ENCODE measurements at regions not wholly inside any gene's neighbourhood (a gene's known extent, or its start where the extent isn't known, plus 50 kb on each side); places are given as distances from the start of the nearest gene placed in this dataset.
A peak's percentile ranks its signal among the peaks of the same experiment; 100 is the strongest.

DNA sequence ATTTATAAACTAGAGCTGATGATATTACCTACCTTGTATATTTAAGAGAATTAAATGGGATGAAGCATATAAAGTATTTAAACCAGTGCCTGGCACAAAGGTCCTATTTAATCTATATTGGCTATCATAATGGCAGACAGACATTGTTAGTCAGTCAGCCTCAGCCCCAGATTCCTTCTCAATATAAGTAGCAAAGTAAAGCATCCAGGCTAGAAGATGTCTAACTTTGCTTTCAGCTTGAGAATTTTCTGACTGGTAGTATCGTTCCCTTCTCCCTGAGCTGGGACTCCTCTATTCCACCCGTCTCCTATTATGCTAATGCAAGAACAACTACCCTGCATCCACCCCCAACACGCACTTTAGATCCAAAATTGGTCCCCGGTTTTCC is 215.7 kb upstream of the SIX2 start:
- peaks cover 10% of the 10 kb centered on the region for H3K27me3 Mint-ChIP-seq
- H3K36me3 Mint-ChIP-seq (ENCODE audit: low read depth): no peaks in the 10 kb centered on the region
- ChIA-PET CTCF (no interaction called here), POLR2A (no interaction called here)
- H3K4me3 Mint-ChIP-seq: no peak overlapping the region
- peaks cover 4% of the 10 kb centered on the region for H3K9me3 Mint-ChIP-seq
- TF ChIP-seq, protein P1, sequence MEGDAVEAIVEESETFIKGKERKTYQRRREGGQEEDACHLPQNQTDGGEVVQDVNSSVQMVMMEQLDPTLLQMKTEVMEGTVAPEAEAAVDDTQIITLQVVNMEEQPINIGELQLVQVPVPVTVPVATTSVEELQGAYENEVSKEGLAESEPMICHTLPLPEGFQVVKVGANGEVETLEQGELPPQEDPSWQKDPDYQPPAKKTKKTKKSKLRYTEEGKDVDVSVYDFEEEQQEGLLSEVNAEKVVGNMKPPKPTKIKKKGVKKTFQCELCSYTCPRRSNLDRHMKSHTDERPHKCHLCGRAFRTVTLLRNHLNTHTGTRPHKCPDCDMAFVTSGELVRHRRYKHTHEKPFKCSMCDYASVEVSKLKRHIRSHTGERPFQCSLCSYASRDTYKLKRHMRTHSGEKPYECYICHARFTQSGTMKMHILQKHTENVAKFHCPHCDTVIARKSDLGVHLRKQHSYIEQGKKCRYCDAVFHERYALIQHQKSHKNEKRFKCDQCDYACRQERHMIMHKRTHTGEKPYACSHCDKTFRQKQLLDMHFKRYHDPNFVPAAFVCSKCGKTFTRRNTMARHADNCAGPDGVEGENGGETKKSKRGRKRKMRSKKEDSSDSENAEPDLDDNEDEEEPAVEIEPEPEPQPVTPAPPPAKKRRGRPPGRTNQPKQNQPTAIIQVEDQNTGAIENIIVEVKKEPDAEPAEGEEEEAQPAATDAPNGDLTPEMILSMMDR (IDR thresholded peaks at IDR 0.05): no peak
- intact Hi-C loops (cut with micrococcal nuclease): no loop called here
- ATAC-seq (no peak), DNase-seq (no peak)
- no peaks in the 10 kb centered on the region for H3K4me1 Mint-ChIP-seq (ENCODE audit: low read depth)
- no peak overlapping the region for H3K27ac Mint-ChIP-seq

DNA sequence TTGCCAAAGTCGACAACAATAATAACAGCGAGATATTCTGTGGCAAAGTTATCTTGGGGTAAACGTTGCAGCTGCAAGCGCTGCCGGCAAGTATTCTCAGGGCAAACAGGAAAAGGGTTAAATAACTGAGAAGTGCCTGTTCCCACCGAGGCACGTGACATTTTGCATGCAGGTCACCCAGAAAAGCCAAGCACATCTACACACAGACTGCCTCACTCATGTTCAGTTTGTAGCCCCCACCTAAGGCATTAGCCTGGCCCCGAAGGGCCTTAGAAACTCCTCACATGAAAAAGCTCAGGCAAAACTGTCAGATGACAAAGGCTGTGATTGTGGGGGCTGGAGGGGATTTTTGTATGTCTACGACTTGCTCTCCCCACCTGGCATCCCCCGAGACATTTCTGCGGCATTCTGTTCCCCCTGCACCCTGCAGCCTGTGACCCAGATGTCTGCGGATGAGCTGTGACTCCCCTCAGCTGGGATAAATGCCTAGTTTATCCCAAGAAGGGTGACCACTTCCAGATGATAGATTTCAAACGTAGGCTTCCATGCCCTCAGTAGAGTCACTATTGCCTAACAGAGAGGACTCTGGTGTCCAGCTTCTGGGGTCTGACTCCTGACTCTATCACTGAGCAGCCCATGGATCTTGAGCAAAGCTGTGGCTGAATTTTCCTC is 215.2 kb upstream of the SIX2 start:
- Mint-ChIP-seq H3K27me3 (peaks cover 10% of the 10 kb centered on the region), H3K36me3 (ENCODE audit: low read depth) (no peaks in the 10 kb centered on the region), H3K27ac (no peak overlapping the region), H3K4me1 (ENCODE audit: low read depth) (no peaks in the 10 kb centered on the region), H3K9me3 (peaks cover 4% of the 10 kb centered on the region), H3K4me3 (no peak overlapping the region)
- DNase-seq: peak; percentile 1
- ChIA-PET POLR2A (no interaction called here), CTCF (no interaction called here)
- intact Hi-C loops (cut with micrococcal nuclease): no loop called here
- no peak for ATAC-seq
- TF ChIP-seq, protein P1 (IDR thresholded peaks at IDR 0.05): no peak

DNA sequence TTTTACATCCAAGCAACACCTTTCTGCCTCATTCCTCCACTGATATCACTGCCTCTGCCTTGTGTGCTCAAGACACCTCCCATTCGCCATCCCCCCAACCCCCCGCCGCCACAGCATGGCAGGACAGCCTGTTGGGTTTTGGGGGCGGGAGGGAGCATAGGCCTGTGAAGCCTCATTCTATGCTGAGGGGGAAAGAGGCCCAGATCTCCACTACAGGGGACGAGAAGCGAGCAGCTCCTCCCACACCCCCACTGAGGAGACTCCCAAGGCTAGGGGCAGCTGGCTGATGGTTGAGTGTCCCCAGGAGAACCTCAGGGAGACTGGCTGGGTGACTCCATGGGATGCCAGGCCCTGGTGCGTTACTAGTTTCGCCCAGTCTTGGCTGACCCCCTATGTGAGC is 214.3 kb upstream of the SIX2 start:
- Mint-ChIP-seq H3K4me3 (no peak overlapping the region), H3K27ac (no peak overlapping the region), H3K27me3 (peaks cover 10% of the 10 kb centered on the region), H3K4me1 (ENCODE audit: low read depth) (no peaks in the 10 kb centered on the region), H3K9me3 (peaks cover 4% of the 10 kb centered on the region), H3K36me3 (ENCODE audit: low read depth) (no peaks in the 10 kb centered on the region)
- DNase-seq (no peak), ATAC-seq (no peak)
- TF ChIP-seq, protein P1 (IDR thresholded peaks at IDR 0.05): no peak
- ChIA-PET POLR2A (interaction anchor here (0.7 kb wide), 1 partner anchor 133 kb away, joined by 3 read pairs; no protein-coding TSS in a partner anchor), CTCF (no interaction called here)
- intact Hi-C loops (cut with micrococcal nuclease): no loop called here

DNA sequence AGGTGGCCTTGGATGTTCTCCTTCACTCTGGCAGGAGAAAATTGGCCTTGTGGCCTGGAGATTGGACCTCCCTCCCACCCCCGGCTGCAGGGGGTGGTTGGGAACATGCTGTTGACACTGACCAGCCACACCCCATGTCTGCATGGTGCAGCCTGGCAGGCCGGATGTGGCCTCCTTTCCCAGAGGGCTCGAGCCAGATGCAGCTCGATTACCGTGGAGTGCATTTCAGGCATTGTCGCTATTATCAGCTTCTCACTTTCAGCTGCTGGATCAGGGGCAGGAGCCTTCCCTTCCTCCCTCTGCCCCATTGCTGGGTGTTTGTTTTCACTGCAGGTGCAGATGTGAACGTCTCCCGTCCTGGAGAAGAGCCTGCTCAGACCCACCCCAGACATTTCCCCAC is 211.0 kb upstream of the SIX2 start:
- Mint-ChIP-seq H3K4me3 (no peak overlapping the region), H3K27ac (no peak overlapping the region), H3K9me3 (no peaks in the 10 kb centered on the region), H3K4me1 (ENCODE audit: low read depth) (no peaks in the 10 kb centered on the region), H3K36me3 (ENCODE audit: low read depth) (no peaks in the 10 kb centered on the region), H3K27me3 (peaks cover 11% of the 10 kb centered on the region)
- intact Hi-C loops (cut with micrococcal nuclease): no loop called here
- POLR2A ChIA-PET: no interaction called here
- CTCF ChIA-PET: no interaction called here
- TF ChIP-seq, protein P1 (IDR thresholded peaks at IDR 0.05): no peak
- no peak for DNase-seq
- no peak for ATAC-seq

DNA sequence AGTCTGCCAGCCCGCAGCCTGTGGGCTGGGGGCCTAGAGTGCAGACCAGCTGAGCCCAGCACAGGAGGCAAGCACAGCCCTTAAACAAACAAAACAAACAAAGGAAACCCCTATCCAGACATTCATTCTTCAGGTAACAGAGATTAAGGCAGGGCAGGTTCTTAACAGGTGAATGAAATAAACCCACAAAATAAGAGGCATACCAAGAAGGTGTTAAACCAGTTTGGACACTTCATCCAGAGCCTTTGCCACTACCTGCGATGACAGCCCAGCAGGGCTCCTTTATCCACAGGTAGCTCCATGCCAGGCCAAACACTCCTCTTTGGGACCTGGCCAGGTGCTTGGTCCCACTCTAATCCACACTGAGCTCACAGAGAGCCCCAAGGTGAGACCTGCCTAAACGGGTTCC is 209.7 kb upstream of the SIX2 start:
- no peaks in the 10 kb centered on the region for H3K36me3 Mint-ChIP-seq (ENCODE audit: low read depth)
- no peak overlapping the region for H3K4me3 Mint-ChIP-seq
- no peak for ATAC-seq
- intact Hi-C loops (cut with micrococcal nuclease): no loop called here
- POLR2A ChIA-PET: no interaction called here
- no peak overlapping the region for H3K27ac Mint-ChIP-seq
- no peak for DNase-seq
- TF ChIP-seq, protein P1 (IDR thresholded peaks at IDR 0.05): no peak
- no peaks in the 10 kb centered on the region for H3K9me3 Mint-ChIP-seq
- CTCF ChIA-PET: no interaction called here
- no peaks in the 10 kb centered on the region for H3K4me1 Mint-ChIP-seq (ENCODE audit: low read depth)
- peaks cover 11% of the 10 kb centered on the region for H3K27me3 Mint-ChIP-seq
